NCI-H1436 (cell line): ENCODE measurements at regions not wholly inside any gene's neighbourhood (a gene's known extent, or its start where the extent isn't known, plus 50 kb on each side); places are given as distances from the start of the nearest gene placed in this dataset.
A peak's percentile ranks its signal among the peaks of the same experiment; 100 is the strongest.
"Not testable (repeated sequence)": the region's sequence is repeated elsewhere in the genome, so short reads cannot be mapped to it uniquely, and the experiment has no call there.

ENCODE experiments used
- DNase-seq: peaks from one replicate; lab custom pipeline; 2025; lab: John Stamatoyannopoulos, UW

- no peak for DNase-seq
Measured at GRCh38 chr6:164072240-164072666, 657.7 kb downstream of the QKI start.

- DNase-seq, result no peak
Measured at GRCh38 chr6:164069350-164069990, 655.0 kb downstream of the QKI start.

GRCh38 chr6:164068527-164068926 lies 654.0 kb downstream of the QKI start:
- DNase-seq, result no peak

- DNase-seq, result no peak
Measured at GRCh38 chr6:164066766-164067165, 652.2 kb downstream of the QKI start.

- DNase-seq, result no peak
Measured at GRCh38 chr6:164066335-164066734, 651.8 kb downstream of the QKI start.

- no peak for DNase-seq
Measured at GRCh38 chr6:164063346-164063745, 648.8 kb downstream of the QKI start.

- no peak for DNase-seq
Measured at GRCh38 chr6:164062872-164063271, 648.4 kb downstream of the QKI start.

GRCh38 chr6:164057876-164058275 lies 643.4 kb downstream of the QKI start:
- no peak for DNase-seq

- no peak for DNase-seq
Measured at GRCh38 chr6:164051427-164051826, 636.9 kb downstream of the QKI start.

GRCh38 chr6:164049517-164049988 lies 635.0 kb downstream of the QKI start:
- no peak for DNase-seq

GRCh38 chr6:164048840-164049516 lies 634.5 kb downstream of the QKI start:
- DNase-seq, result no peak

GRCh38 chr6:164045082-164045481 lies 630.6 kb downstream of the QKI start:
- DNase-seq, result no peak

- DNase-seq, result not testable (repeated sequence)
Measured at GRCh38 chr6:164043656-164044055, 629.1 kb downstream of the QKI start.

- no peak for DNase-seq
Measured at GRCh38 chr6:164042212-164042611, 627.7 kb downstream of the QKI start.

- DNase-seq, result no peak
Measured at GRCh38 chr6:164040994-164041393, 626.5 kb downstream of the QKI start.

- DNase-seq, result no peak
Measured at GRCh38 chr6:164039954-164040375, 625.4 kb downstream of the QKI start.

- DNase-seq, result no peak
Measured at GRCh38 chr6:164037171-164037870, 622.8 kb downstream of the QKI start.

GRCh38 chr6:164035900-164036485 lies 621.5 kb downstream of the QKI start:
- peak; percentile 89 for DNase-seq

- no peak for DNase-seq
Measured at GRCh38 chr6:164034602-164035140, 620.2 kb downstream of the QKI start.

- no peak for DNase-seq
Measured at GRCh38 chr6:164025180-164025579, 610.7 kb downstream of the QKI start.

GRCh38 chr6:164023535-164023934 lies 609.0 kb downstream of the QKI start:
- DNase-seq, result no peak

- DNase-seq, result no peak
Measured at GRCh38 chr6:164022632-164023031, 608.1 kb downstream of the QKI start.
